Osteoblast (primary cell): ENCODE measurements at regions not wholly inside any gene's neighbourhood (a gene's known extent, or its start where the extent isn't known, plus 50 kb on each side); places are given as distances from the start of the nearest gene placed in this dataset.
"Not testable (repeated sequence)": the region's sequence is repeated elsewhere in the genome, so short reads cannot be mapped to it uniquely, and the experiment has no call there.

ENCODE experiments used
- DNase-seq: peaks from one replicate; pipeline ENCODE4 v3.0.0; 2011; ENCODE audit warnings: low spot score, mixed read lengths; ENCODE audit not compliant: insufficient read length; ENCODE audit errors: missing footprints
- H2AFZ ChIP-seq: 2 replicates; pipeline ENCODE4 v1.6.0; 2011; ENCODE audit warnings: mild to moderate bottlenecking, low read length
- H3K27ac ChIP-seq: 2 replicates; pipeline ENCODE4 v1.5.1; 2011; ENCODE audit warnings: mild to moderate bottlenecking, low read depth, low read length, moderate library complexity
- H3K27me3 ChIP-seq: 2 replicates; pipeline ENCODE4 v1.6.0; 2012; ENCODE audit warnings: mild to moderate bottlenecking, control low read depth, inconsistent platforms, low read length, moderate library complexity; ENCODE audit not compliant: insufficient read depth
- H3K36me3 ChIP-seq: 2 replicates; pipeline ENCODE4 v1.5.1; 2011; ENCODE audit warnings: mild to moderate bottlenecking, low read length, control low read depth, moderate library complexity; ENCODE audit not compliant: insufficient read depth
- H3K4me1 ChIP-seq: 2 replicates; pipeline ENCODE4 v1.5.1; 2011; ENCODE audit warnings: mild to moderate bottlenecking, low read length, control low read depth, moderate library complexity; ENCODE audit not compliant: insufficient read depth
- H3K4me2 ChIP-seq: 2 replicates; pipeline ENCODE4 v1.6.0; 2011; ENCODE audit warnings: mild to moderate bottlenecking, low read length; ENCODE audit not compliant: insufficient read depth
- H3K4me3 ChIP-seq: fragments of 200-600 bp; sonication (generic); 3 replicates; pipeline ENCODE4 v1.5.1; 2012; ENCODE audit warnings: mild to moderate bottlenecking, low read length, inconsistent platforms; ENCODE audit not compliant: insufficient read depth
- H3K79me2 ChIP-seq: 2 replicates; pipeline ENCODE4 v1.6.0; 2012; ENCODE audit warnings: mild to moderate bottlenecking, low read length, control low read depth, inconsistent platforms; ENCODE audit not compliant: insufficient read depth
- H3K9me3 ChIP-seq: 2 replicates; pipeline ENCODE4 v1.5.1; 2011; ENCODE audit warnings: low read depth, low read length, control low read depth
- H4K20me1 ChIP-seq: 2 replicates; pipeline ENCODE4 v1.6.0; 2012; ENCODE audit warnings: mild to moderate bottlenecking, low read length, control low read depth; ENCODE audit not compliant: insufficient read depth
- CTCF ChIP-seq: IDR thresholded peaks from 2 replicates; pipeline ENCODE4 v1.5.1; 2011; ENCODE audit warnings: mild to moderate bottlenecking, low read depth, low read length, moderate library complexity; ENCODE audit errors: extremely low read depth

GRCh38 chr10:64682043-64682442 lies 1160.8 kb downstream of the REEP3 start:
- Histone ChIP-seq H3K4me2 (no peak overlapping the region), H3K79me2 (no peaks in the 10 kb centered on the region), H3K27me3 (no peaks in the 10 kb centered on the region), H3K36me3 (no peaks in the 10 kb centered on the region), H3K9me3 (no peaks in the 10 kb centered on the region), H3K27ac (no peak overlapping the region), H4K20me1 (no peaks in the 10 kb centered on the region), H2AFZ (no peak overlapping the region), H3K4me1 (no peaks in the 10 kb centered on the region), H3K4me3 (no peak overlapping the region)
- TF ChIP-seq CTCF, result no peak
- no peak for DNase-seq

GRCh38 chr10:64690194-64690593 lies 1169.0 kb downstream of the REEP3 start:
- Histone ChIP-seq H3K4me2 (no peak overlapping the region), H3K4me3 (no peak overlapping the region), H4K20me1 (no peaks in the 10 kb centered on the region), H2AFZ (no peak overlapping the region), H3K4me1 (no peaks in the 10 kb centered on the region), H3K27ac (no peak overlapping the region), H3K36me3 (no peaks in the 10 kb centered on the region), H3K79me2 (no peaks in the 10 kb centered on the region), H3K9me3 (no peaks in the 10 kb centered on the region), H3K27me3 (no peaks in the 10 kb centered on the region)
- TF ChIP-seq CTCF, result no peak
- no peak for DNase-seq

GRCh38 chr10:64699244-64699643 lies 1178.0 kb downstream of the REEP3 start:
- Histone ChIP-seq H2AFZ (no peak overlapping the region), H3K27ac (no peak overlapping the region), H3K4me2 (no peak overlapping the region), H4K20me1 (no peaks in the 10 kb centered on the region), H3K4me3 (no peak overlapping the region), H3K36me3 (no peaks in the 10 kb centered on the region), H3K27me3 (no peaks in the 10 kb centered on the region), H3K79me2 (no peaks in the 10 kb centered on the region), H3K4me1 (no peaks in the 10 kb centered on the region), H3K9me3 (no peaks in the 10 kb centered on the region)
- TF ChIP-seq CTCF, result no peak
- DNase-seq, result no peak

GRCh38 chr10:64702086-64702485 lies 1180.9 kb downstream of the REEP3 start:
- H3K36me3 ChIP-seq, H3K4me1 ChIP-seq, H3K4me3 ChIP-seq, DNase-seq, H3K9me3 ChIP-seq, H3K27ac ChIP-seq, H3K79me2 ChIP-seq, H4K20me1 ChIP-seq, H2AFZ ChIP-seq, H3K4me2 ChIP-seq, H3K27me3 ChIP-seq: not testable (repeated sequence)
